GM18870 (cell line): ENCODE measurements at regions not wholly inside any gene's neighbourhood (a gene's known extent, or its start where the extent isn't known, plus 50 kb on each side); places are given as distances from the start of the nearest gene placed in this dataset.
"Not testable (repeated sequence)": the region's sequence is repeated elsewhere in the genome, so short reads cannot be mapped to it uniquely, and the experiment has no call there.

Experiments used
- ATAC-seq: cut with Tn5 transposase; IDR thresholded peaks from one replicate; pipeline ENCODE4 v1.9.1; 2021; ENCODE audit warnings: moderate library complexity; ENCODE audit not compliant: unreplicated experiment

GRCh38 chr6:15088904-15089568 lies 156.8 kb upstream of the JARID2 start:
- no peak for ATAC-seq

- no peak for ATAC-seq
These were observed 156.2 kb upstream of the JARID2 start for GRCh38 chr6:15089569-15090144.

DNA sequence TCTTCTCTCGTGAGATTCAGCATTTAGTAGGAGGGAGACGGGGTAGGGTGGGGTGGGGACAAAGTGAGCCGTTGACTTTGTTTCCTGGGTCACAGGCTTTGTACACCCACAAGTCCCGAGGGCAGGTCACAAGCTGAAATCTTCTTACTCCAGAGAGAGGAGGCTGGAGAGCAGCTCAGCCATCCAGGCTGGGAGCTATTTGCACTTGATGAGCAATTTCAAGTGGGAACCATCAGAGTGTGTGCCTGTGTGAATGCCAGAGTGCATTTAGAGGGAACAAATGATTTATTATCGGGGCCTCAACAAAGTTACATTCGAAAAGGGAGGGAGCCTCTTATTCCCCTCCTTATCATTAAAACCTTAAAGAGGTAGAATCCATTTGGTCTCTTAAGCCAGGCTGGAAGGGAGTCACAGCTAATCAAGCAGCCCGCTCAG lies 155.7 kb upstream of the JARID2 start:
- no peak for ATAC-seq

DNA sequence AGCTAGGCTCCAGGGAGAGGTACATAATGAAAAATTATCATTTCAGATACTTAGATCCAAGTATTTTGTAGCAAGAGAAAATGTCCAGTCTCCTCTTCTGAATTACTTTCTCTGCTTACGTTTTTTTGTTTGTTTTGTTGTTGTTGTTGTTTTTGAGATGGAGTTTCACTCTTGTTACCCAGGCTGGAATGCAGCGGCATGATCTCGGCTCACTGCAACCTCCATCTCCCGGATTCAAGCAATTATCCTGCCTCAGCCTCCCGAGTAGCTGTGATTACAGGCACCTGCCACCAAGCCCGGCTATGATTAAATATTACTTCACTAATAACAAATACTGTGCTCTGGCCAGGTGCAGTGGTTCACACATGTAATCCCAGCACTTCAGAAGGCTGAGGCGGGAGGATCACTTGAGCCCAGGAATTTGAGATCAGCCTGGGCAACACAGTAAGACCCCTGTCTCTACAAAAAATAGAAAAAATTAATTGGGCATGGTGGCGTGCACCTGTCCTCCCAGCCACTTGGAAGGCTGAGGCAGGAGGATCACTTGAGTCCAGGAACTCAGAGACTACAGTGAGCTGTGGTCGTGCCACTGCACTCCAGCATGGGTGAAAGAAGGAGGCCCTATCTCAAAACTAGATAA lies 155.0 kb upstream of the JARID2 start:
- ATAC-seq: no peak

GRCh38 chr6:15096894-15097837 lies 148.7 kb upstream of the JARID2 start:
- ATAC-seq: no peak

DNA sequence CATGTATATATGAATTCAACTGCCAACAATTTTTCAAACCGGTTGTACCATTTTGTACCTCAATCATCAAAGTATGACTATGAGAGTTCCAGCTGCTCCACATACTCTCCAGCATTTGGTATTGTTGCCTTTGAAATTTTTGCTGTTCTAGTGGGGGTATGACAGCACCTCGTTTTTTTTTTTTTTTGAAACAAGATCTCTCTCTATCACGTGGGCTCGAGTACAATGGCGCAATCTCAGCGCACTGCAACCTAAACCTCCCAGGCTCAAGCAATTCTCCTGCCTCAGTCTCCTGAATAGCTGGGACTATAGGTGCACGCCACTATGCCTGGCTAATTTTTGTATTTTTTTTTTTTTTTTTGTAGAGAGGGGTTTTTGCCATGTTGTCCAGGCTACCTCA lies 144.7 kb upstream of the JARID2 start:
- ATAC-seq: no peak

DNA sequence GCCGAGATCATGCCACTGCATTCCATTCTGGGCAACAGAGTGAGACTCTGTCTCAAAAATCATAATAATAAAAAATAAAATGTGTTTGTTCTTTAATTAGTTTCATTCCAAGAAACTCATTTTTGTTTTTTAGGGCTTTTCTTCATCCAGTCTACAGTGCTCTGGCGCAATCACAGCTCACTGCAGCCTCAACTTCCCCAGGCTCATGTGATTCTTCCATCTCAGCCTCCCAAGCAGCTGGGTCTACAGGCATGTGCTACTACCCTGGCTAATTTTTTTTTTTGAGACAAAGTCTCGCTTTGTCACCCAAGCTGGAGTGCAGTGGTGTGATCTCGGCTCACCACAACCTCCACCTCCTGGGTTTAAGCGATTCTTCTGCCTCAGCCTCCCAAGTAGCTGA lies 143.6 kb upstream of the JARID2 start:
- ATAC-seq: no peak

GRCh38 chr6:15106958-15107643 lies 138.8 kb upstream of the JARID2 start:
- no peak for ATAC-seq

DNA sequence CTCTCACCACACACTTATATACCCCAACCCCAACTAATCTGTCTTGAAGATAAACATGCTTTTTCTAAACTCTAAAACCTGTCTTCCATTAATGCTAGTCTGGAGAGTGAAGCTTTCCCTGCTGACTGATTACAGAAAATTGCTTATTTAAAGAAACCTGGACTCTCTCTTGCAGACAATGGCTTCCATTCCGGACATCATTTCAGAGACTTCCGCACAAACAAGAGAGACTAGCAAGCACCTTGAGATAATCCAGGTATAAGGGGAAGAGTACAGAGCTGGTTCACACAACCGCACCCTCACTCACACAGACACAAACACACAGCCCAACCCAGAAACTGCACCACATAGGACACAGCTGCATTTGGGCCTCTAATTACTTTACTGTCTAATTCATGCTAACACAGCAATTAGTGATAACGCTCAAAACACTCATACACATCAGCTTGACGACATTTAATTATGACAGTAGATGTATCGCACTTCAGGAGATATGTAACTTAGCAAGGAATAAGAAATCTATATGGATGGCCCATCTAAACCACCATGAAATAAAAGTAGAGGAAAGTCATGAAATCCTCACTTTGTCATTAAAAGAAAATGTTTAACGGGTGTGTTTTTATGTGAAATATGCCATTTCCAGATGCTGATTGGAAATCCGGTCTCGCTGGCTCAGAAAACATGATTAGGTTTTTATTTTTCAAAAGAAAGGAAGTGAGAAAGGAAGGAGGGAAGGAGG lies 138.1 kb upstream of the JARID2 start:
- ATAC-seq: no peak

- no peak for ATAC-seq
These were observed 137.5 kb upstream of the JARID2 start for GRCh38 chr6:15108383-15108715.

GRCh38 chr6:15109338-15110090 lies 136.4 kb upstream of the JARID2 start:
- ATAC-seq: no peak

GRCh38 chr6:15110726-15111354 lies 135.0 kb upstream of the JARID2 start:
- ATAC-seq: no peak

GRCh38 chr6:15111576-15111975 lies 134.3 kb upstream of the JARID2 start:
- ATAC-seq: not testable (repeated sequence)

GRCh38 chr6:15113587-15113986 lies 132.3 kb upstream of the JARID2 start:
- no peak for ATAC-seq

DNA sequence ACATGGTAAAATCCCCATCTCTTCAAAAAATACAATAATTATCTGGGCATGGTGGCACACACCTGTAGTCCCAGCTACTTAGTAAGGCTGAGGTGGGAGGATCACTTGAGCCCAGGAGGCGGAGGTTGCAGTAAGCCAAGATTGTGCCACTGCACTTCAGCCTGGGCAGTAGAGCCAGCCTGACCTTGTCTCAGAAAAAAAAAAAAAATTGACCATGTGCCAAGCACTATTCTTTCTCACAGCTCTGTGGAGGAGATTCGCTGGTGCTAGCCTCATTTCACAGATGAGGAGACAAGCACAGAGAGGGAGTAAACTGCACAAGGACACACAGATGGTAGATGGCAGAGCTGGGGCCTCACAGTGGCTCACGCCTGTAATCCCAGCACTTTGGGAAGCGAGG lies 131.8 kb upstream of the JARID2 start:
- no peak for ATAC-seq

DNA sequence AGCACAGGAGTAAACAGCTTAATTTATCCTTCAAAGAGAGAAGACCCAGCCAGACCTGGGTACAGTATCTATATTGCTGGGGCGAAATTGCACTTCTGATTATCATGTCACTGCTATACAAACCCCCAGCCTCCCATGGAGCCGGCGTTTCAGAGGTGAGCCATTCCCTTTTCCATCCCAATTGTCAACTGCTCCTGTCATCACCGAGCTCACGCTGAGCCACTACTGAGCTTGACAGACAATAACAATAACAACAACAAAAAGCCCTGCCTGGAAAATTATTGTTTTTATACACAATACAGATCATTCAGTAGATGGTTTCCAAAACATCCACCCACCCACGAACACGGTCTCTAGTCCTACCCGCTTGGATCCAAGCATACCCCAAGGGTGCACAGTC lies 129.0 kb upstream of the JARID2 start:
- ATAC-seq: no peak

GRCh38 chr6:15121443-15121842 lies 124.4 kb upstream of the JARID2 start:
- no peak for ATAC-seq

- ATAC-seq: no peak
These were observed 123.8 kb upstream of the JARID2 start for GRCh38 chr6:15121977-15122550.

DNA sequence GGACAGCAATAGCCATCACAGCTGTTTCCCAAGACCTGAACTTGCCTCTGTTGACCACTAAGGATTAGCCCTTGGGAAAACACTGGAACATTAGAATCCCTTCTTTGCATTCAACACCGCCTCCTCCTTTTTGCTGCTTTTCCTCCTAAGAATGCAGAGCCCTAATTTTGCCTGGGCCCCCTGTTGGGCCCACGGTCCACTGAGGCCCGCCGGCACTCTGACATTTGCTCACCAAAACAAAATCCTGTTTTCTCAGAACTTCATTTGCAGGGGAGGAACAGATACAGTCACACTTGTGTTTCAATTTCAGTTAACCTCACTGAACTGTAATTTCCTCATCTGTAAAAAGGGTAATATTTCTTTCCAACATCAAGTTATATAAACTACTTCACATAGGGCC lies 116.0 kb upstream of the JARID2 start:
- ATAC-seq: no peak
